Liver (tissue), 3 donors: ENCODE measurements at regions not wholly inside any gene's neighbourhood (a gene's known extent, or its start where the extent isn't known, plus 50 kb on each side); places are given as distances from the start of the nearest gene placed in this dataset.

Experiments
- ATF3 ChIP-seq: IDR thresholded peaks from 2 replicates; pipeline ENCODE4 v1.6.1; 2016; ENCODE audit warnings: antibody characterized with exemption
- CTCF ChIP-seq: fragments of 150-350 bp; IDR thresholded peaks from 2 replicates; pipeline ENCODE4 v1.5.1; 2017; ENCODE audit warnings: improper control_type of control experiment, low read depth, low read length; ENCODE audit not compliant: missing input control
- donor health status: healthy.
- donor health status: healthy.

GRCh38 chr21:30979054-30979453, 59.2 kb downstream of the KRTAP19-8 start:
- TF ChIP-seq CTCF = no peak
- TF ChIP-seq ATF3 = no peak
